HG02885 (cell line): ENCODE measurements at regions not wholly inside any gene's neighbourhood (a gene's known extent, or its start where the extent isn't known, plus 50 kb on each side); places are given as distances from the start of the nearest gene placed in this dataset.
"Not testable (repeated sequence)": the region's sequence is repeated elsewhere in the genome, so short reads cannot be mapped to it uniquely, and the experiment has no call there.

Source experiments
- ATAC-seq: cut with Tn5 transposase; IDR thresholded peaks from one replicate; pipeline ENCODE4 v1.9.1; 2021; ENCODE audit warnings: mild to moderate bottlenecking; ENCODE audit not compliant: unreplicated experiment, poor library complexity

DNA sequence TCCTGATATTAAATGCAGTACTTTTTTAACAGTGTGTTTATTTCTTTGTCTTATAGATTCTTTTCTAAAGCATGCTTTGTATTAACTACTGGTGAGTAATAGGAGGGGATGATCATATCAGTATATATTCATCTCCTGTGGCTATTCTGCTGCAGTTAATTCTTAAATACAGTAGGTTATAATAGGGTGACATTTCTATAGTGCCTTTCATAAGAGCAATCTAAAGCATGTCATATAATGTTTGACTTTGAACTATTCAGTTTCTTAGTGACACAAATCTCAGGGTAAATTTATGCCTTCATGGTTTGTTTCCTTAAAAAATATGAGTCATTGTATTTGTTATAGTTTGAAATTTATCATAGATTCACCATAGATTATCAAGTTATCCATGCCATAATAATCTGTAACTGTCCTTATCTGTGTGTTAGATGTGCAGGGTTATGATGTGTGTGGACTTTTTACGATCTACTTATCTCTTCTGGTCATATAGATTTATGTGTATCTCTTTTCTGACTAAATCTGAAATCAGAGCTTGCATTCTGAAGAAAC, 1019.5 kb downstream of the NR2F1-AS1 start:
- no peak for ATAC-seq

DNA sequence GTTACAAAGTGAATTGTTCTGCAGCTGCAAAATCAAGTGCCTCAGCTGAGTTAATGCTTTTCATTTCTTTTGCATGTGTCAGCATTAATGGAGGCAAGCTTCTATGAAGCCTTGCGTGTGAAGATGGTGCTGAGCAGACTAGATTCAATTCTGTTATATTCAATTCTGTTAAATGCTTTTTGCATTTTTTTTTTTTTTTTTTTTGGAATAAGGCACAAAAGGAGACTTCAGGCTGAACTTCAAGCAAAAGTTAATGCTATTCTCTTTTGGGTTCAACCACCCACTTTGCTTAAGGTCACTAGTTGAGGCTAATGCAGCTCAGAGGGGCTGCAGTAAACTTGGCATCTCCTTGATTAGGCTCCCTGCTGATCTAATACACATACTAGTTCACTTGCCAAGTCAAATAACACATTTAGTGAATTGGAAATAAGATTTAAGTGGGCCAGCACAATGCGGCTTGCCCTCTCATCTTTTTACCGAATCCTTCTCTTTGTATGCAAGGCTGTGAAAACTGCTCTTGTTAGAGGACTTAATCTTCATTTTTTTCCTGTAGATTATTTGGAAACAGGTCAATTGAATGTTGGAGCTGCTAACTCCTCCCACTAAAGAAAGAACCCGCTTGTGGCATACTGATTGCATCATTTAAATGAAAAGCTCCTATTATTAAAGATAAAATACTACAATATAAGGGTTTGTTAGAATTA, 1020.2 kb downstream of the NR2F1-AS1 start:
- no peak for ATAC-seq

DNA sequence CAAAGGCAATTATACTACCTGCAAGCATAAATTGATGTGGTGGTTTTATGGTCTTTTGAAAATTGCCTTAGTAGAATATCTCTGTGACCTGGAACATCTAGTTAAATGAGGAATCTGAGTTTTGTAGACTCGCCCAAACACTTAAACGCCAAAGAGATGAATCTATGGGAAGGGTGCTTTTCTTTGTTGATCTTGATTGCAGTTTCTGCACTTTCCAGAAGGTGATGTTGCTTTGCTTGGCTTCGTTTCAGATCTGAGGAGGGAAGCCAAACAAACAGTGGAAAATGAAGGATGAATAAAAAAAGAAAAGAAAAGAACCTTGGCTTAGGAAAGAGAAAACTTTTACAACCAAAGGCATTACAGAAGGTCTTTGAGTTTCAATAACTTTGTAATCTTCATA, 1021.2 kb downstream of the NR2F1-AS1 start:
- ATAC-seq: no peak

DNA sequence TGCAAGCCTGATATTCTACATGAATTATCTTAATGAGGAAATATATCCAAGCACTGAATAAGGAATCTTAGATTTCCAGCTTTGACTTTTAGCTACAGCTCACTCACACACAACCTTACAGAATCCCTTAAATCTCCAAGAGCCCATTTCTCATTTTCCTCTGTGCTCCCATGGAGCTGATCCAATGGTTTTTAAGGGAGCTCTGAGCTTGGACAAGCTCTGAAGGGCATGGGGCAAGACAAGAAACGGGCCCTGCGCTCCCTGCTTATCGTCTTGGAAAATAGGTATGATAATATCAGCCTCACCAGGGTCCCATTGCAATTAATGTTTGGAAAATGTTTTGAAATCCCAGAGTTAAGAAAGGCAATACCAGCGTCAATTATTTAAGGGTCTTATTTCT, 1021.7 kb downstream of the NR2F1-AS1 start:
- ATAC-seq: no peak

DNA sequence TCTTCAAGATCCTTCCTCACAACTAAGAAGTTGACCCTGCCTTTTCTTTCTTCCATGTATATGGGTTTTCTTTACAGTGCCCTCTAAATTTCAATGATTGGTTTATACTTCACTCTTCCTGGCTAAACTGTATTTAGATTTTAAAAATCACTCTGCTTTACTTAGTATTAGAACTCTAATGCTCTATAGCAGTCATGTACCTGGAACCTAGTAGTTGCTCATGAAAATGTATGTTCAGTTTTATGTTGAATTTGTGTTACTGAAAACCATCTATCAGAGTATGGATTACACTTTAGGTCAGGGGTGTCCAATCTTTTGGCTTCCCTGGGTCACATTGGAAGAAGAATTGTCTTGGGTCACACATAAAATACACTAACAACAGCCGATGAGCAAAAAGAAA, 1024.3 kb downstream of the NR2F1-AS1 start:
- no peak for ATAC-seq

DNA sequence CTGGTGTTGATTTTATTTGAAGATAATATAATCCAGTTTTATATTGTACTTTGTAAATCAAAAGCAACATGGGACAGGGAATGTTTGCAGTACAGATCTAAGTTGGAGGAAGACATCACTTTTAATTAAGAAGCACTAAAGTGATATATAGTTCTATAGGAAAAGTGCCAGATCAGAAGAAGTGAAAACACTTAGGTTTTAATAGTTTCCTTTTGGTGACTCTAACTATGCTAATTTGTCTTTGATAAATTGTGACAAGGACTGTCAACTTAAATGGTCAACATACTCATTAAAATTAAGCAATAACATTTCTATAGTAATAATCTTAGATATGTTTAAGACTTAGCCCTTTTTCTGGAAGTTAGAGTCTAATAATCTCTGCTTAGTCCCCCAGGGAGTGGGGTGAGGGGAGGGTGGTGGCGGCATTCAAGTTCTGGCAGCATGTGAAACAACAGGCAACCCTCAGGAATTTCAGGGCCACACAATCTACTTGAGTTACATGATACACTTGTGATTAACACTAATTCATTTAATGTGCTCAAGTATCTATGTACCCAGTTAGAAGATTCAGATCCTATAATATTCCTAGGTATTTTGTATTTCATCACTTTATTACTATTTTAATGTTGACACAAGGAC, 1026.5 kb downstream of the NR2F1-AS1 start:
- ATAC-seq: no peak

DNA sequence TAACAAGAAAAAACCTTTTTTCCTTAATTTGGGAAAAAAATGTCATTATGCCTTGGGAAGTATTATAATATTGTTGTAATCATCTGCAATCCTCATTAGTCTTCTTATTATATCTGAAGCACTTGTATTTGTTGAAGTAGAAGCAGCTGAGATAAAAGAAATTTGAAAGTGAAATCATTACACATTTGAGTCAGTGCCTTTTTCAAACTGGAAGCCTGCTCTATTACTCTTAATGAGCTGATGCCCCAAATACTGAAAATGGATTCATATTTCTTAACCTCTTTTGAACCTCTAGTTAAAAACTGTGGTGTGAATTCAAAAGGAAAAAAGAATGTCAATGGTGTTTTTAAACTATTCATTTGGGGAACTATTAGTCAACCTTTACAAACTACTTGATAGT, 1027.7 kb downstream of the NR2F1-AS1 start:
- no peak for ATAC-seq

DNA sequence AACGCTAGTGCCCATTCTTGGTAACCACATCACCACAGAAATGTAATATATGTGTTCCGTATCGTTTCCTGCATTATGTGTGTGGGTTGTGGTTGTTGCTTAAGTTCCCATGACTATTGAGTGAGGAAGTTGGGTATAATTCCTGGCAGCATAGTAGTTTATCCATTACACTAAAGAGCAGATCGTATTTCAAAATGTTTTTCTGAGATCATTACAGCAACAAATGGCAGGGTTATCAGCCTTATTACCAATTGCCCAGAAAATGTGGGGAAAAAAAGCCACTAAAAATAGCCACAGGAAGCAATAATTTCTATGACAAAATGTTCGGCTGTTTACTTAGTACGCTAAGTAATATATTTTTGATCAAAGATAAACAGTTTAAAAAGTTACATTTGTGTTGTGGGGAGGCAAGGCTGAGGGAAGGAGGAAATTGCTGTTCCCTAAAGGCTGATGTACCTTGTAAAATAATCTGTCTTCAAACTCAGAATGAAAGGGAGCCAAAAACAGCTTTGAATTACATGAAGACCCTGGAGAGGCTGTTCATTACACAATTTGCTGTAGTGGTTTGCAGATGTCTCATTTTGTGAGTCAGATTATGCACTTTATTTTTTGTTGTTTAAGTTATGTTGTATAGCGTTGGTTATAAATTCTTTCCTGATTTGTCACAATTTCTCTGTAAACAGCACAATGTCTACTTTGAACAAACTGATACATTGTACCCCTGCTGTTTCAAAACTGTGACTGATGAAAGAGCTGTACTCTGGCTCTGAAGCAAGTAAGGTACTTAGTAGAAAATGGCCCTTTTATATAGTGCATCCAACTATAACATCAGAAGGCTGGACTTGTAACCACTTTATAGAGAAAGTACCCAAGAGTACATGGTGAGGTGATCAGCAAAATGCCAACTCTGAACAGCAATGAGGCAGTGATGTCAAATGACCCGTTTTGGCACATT, 1028.5 kb downstream of the NR2F1-AS1 start:
- no peak for ATAC-seq

DNA sequence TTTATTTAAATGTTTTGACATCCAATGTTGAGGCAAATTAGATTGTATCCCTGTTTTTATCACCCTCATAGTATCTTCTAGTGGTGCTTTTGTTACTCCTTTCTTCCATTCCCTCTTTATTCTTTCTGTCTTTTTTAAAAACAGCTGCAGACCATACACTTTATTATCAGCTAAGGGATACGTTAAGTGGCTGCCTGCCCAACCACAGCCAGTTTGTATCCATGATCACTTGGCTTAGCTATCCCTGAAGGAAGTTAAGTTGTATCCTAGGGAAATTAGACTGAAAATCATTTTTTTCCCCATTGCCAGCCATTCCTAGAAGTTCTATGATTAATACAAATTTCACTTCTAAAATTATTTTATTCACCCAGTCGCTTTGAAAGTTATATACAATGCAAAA, 1032.7 kb downstream of the NR2F1-AS1 start:
- ATAC-seq: no peak

DNA sequence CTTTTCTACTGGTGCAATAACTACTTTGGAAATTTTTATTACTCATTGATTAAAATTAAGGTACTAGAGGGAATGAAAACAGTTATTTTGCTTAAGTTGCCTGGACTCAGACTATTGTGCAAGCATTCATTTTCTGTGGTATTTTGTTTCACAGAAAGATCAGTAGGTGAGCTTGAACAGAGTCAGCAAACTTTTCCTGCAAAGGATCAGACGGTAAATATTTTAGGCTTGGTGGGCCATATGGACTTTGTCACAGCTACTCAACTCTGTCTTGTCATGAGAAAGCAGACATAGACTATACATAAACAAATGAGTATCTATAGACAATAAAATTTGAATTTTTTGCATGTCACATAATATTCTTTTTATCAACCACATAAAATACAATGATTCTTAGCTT, 1036.4 kb downstream of the NR2F1-AS1 start:
- ATAC-seq: no peak

DNA sequence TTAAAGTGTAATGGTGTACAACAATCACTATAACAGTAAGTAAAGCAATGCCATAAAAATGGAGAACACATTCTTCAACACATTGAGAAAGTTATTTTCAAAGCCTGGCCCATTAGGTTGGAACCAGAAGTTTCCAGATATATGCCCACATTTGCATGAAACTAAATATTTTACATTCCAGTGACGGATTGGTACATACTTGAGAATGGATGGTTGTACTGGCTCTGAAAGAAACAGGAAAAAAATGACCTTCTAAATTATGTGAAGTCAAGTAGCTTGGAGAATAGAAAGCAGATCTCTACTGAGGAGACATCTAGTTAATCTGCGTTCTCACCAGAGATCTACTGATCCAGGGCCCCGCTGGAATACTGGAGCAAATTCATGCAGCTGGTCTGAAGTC, 1037.0 kb downstream of the NR2F1-AS1 start:
- no peak for ATAC-seq

DNA sequence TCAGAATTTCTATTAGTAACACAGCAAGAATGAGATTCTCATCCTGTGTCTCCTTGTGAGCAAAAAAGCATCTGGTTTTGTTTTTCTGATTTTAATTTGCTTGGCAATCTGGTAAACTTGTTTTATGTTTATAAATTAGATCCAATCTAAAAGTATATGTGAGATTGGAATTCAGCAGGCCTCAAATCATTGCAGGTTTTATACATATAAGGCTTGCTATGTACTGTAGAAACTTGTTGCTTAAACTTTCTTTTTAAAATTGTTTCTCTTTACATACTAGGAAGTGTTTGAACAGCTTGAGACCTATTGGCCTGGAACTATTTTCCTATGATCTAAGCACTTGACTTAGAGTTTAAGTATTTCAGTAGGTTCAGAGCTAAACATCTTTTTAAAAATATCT, 1037.8 kb downstream of the NR2F1-AS1 start:
- ATAC-seq: no peak

DNA sequence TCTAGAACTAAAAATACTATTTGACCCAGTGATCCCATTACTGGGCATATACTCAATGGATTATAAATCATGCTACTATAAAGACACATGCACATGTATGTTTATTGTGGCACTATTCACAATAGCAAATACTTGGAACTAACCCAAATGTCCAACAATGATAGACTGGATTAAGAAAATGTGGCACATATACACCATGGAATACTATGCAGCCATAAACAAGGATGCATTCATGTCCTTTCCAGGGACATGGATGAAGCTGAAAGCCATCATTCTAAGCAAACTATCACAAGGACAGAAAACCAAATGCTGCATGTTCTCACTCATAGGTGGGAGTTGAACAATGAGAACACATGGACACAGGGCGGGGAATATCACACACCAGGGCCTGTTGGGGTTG, 1039.0 kb downstream of the NR2F1-AS1 start:
- ATAC-seq: not testable (repeated sequence)

DNA sequence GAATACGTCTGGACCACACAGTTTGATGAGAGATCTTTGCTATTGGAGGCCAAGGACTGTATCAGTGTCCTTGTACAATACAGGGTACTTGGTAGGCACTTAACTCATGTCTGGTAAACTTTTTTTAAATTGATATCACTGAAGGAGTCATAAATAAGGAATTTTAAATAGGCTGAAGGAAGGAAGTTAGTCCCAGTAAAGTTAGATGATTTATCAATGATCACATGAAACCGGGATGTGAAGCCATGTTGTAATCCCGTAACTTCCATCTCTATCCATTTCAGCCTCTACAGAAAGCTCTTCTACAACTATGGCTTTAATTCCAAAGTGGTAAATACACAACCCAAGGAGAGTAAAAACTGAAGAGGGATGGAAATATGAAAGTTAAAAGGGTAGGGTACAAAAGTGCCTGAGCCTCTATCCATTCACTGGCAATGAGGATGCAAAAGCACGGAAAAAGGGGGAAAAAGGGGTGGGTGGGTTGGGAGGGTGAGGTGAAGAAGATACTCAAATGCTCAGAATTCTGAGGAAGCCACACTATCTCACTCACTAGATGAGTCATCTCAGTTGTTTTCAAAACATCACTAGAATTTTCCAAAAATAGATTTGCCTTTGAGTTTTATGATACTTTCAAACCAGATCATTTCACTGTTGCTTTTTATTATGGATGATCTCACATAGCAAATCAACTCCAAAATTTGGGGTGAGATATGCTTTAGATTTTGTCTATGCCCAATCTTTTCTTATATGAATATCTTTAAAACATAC, 1053.5 kb downstream of the NR2F1-AS1 start:
- ATAC-seq: peak; percentile 94

DNA sequence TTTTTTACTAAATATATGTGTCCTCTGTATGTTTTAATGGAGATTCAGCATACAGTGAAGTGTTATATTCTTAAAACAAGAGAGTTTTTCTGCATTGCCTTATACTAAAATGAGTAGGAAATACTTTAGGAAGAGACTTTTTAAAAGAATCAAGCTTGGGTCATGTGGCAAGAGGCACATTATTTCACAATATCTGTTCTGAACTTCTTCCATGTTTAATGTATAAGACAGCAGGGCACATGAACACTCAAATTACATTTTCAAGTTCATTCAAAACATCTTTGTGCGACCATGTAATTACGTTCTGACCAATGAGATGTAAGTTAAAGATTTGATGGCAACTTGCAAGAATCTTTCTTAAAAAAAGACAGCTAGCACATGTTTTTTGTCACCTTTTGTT, 1055.9 kb downstream of the NR2F1-AS1 start:
- no peak for ATAC-seq

DNA sequence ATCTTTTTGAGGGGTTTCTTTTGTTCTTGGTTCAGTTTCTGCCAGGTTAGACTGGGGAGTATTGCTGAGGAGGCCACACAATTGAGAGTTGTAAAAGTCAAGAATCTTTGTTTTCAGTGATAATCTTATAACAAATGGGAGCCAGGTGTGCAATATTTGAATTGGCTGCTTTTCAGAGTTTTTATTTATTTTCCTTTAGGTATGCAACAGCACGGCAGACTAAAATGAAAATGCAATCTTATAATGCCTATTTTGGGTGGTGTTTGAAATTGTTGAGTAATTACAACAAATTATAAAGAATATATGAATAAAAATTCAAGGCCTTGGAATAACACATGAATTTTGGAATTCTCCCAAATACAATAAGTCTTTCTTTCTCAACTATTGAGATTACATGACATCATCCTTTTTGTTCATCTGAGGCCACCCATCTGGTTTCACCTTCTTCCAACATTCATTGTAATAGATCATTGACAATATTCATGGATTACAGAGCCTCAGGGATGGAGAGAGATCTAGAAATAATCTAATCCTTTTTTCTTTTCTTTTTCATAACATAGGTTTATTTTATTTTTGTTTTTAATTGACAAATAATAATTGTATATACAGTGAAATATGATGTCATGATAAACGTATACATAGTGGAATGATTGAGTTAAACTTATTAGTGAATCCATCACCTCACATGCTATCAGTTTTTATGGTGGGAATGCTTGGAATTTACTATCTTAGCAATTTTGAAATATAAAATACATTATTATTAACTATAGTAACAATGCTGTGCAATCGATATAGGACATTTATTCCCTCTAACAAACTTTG, 1061.0 kb downstream of the NR2F1-AS1 start:
- ATAC-seq: no peak

DNA sequence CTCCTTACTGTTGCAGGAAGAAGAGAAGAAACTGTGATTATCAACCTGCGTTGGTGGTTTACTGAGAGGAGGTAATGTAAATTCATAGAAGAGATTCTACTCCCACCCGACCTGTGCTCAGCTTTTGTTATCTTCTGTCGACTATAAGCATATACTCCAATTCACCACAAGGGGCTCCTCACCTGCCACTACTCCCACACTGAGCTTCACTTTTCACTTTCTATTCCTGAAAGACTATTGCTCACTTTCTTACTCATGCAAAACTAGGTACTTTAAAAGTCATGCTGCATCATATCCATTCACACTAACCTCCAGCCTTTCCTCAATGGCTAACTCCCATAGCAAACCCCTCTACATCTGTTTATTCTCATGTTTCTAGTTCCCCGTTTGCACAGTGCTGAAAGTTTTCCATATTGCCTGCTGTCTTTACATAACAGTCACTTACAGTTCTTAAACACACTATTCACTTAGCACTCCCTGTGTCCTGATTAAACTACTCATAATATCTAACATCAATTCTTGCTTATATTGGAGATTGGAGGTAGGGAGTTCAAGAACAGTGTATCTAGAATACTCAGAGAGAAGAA, 1062.6 kb downstream of the NR2F1-AS1 start:
- peak; percentile 99 for ATAC-seq

DNA sequence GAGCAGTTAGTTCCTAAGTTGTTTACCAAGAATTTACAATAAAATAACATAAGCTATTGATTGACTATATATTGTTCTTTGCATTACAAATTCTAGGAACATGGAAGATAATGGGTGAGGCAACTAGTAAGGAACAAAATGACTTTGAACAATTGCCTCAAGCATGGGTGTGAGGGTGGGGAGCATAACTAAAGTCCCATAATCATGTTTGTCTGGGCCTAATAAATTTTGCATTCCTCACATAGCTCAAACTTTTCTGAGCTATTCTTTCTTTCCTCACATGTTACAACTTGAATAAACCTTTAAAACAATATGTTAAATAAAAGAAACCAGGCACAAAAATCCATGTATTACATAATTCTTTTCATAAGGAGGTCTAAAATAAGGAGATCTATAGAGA, 1066.1 kb downstream of the NR2F1-AS1 start:
- ATAC-seq: no peak

DNA sequence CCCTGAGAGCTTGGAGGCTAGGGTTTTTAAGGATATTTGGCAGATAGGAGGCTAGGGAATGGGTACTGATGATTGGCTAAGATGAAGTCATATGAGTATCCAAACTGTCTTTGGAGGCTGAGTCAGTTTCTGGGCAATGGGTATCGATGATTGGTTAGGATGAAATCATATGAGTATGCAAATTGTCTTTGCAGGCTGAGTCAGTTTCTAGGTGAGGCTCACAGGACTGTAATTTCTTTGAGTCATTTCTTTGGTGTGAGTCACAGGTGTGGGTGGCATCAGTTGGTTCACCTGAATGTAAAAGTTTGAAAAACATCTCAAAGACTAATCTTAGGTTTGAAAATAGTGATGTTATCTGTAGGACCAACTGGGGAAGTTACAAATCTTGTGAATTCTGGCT, 1068.0 kb downstream of the NR2F1-AS1 start:
- no peak for ATAC-seq
